H9 (cell line): ENCODE measurements at regions not wholly inside any gene's neighbourhood (a gene's known extent, or its start where the extent isn't known, plus 50 kb on each side); places are given as distances from the start of the nearest gene placed in this dataset.

Source experiments
- DNase-seq: peaks from one replicate; pipeline ENCODE4 v3.0.0-alpha.2; 2017
- H2AFZ ChIP-seq: one replicate; pipeline ENCODE4 v1.6.1; 2013; ENCODE audit warnings: mild to moderate bottlenecking, low read length, control low read depth, moderate library complexity
- H2AK5ac ChIP-seq: 2 replicates; pipeline ENCODE4 v1.6.1; 2013; ENCODE audit warnings: low read length, control low read depth, mixed read lengths; ENCODE audit not compliant: insufficient read length
- H2BK120ac ChIP-seq: one replicate; pipeline ENCODE4 v1.6.1; 2013; ENCODE audit warnings: low read depth, mild to moderate bottlenecking, low read length, control low read depth, inconsistent platforms; ENCODE audit not compliant: poor library complexity, severe bottlenecking
- H2BK12ac ChIP-seq: 2 replicates; pipeline ENCODE4 v1.6.1; 2013; ENCODE audit warnings: low read length, control low read depth, mixed read lengths, low read depth; ENCODE audit not compliant: insufficient read length
- H2BK15ac ChIP-seq: 2 replicates; pipeline ENCODE4 v1.6.1; 2013; ENCODE audit warnings: low read depth, low read length, control low read depth
- H2BK20ac ChIP-seq: one replicate; pipeline ENCODE4 v1.6.1; 2013; ENCODE audit warnings: low read depth, mild to moderate bottlenecking, low read length, control low read depth, inconsistent platforms; ENCODE audit not compliant: poor library complexity, severe bottlenecking
- H2BK5ac ChIP-seq: 2 replicates; pipeline ENCODE4 v1.6.1; 2013; ENCODE audit warnings: low read length, control low read depth, mixed read lengths; ENCODE audit not compliant: insufficient read length
- H3K14ac ChIP-seq: 2 replicates; pipeline ENCODE4 v1.6.1; 2013; ENCODE audit warnings: low read length, control low read depth; ENCODE audit not compliant: insufficient read depth
- H3K18ac ChIP-seq: 2 replicates; pipeline ENCODE4 v1.6.1; 2013; ENCODE audit warnings: low read depth, mild to moderate bottlenecking, mixed read lengths, low read length, control low read depth; ENCODE audit not compliant: insufficient read length
- H3K23ac ChIP-seq: 2 replicates; pipeline ENCODE4 v1.6.1; 2013; ENCODE audit warnings: low read length, control low read depth, mixed read lengths, low read depth; ENCODE audit not compliant: insufficient read length
- H3K23me2 ChIP-seq: 2 replicates; pipeline ENCODE4 v1.6.1; 2013; ENCODE audit warnings: low read depth, mild to moderate bottlenecking, mixed read lengths, low read length, control low read depth; ENCODE audit not compliant: insufficient read length, poor library complexity, severe bottlenecking
- H3K27ac ChIP-seq: 2 replicates; pipeline ENCODE4 v1.5.1; 2013; ENCODE audit warnings: low read length, control low read depth, mixed read lengths, low read depth; ENCODE audit not compliant: insufficient read length
- H3K27me3 ChIP-seq: 2 replicates; pipeline ENCODE4 v1.6.1; 2013; ENCODE audit warnings: low read length, control low read depth, inconsistent platforms; ENCODE audit not compliant: insufficient read depth
- H3K4ac ChIP-seq: 2 replicates; pipeline ENCODE4 v1.6.1; 2013; ENCODE audit warnings: low read depth, mild to moderate bottlenecking, control low read depth, inconsistent platforms, low read length, moderate library complexity
- H3K4me1 ChIP-seq: 2 replicates; pipeline ENCODE4 v1.6.1; 2013; ENCODE audit warnings: low read length, control low read depth, inconsistent platforms; ENCODE audit not compliant: insufficient read depth
- H3K4me2 ChIP-seq: 2 replicates; pipeline ENCODE4 v1.6.1; 2013; ENCODE audit warnings: low read length, control low read depth, mixed read lengths; ENCODE audit not compliant: insufficient read length, insufficient read depth
- H3K56ac ChIP-seq: 2 replicates; pipeline ENCODE4 v1.6.1; 2013; ENCODE audit warnings: low read depth, mild to moderate bottlenecking, mixed read lengths, low read length, control low read depth; ENCODE audit not compliant: insufficient read length
- H3K79me1 ChIP-seq: 2 replicates; pipeline ENCODE4 v1.6.1; 2013; ENCODE audit warnings: low read depth, mild to moderate bottlenecking, moderate library complexity, low read length, control low read depth, inconsistent platforms; ENCODE audit not compliant: insufficient read depth, poor library complexity, severe bottlenecking
- H3K79me2 ChIP-seq: 2 replicates; pipeline ENCODE4 v1.6.1; 2013; ENCODE audit warnings: low read length, control low read depth, inconsistent platforms; ENCODE audit not compliant: insufficient read depth
- H3K9ac ChIP-seq: 2 replicates; pipeline ENCODE4 v1.6.1; 2013; ENCODE audit warnings: low read length, control low read depth, mixed read lengths; ENCODE audit not compliant: insufficient read length; ENCODE audit errors: extremely low read depth
- H3K9me3 ChIP-seq: one replicate; pipeline ENCODE4 v1.6.1; 2013; ENCODE audit warnings: low read depth, low read length, inconsistent platforms; ENCODE audit not compliant: control insufficient read depth
- H3T11ph ChIP-seq: one replicate; pipeline ENCODE4 v1.6.1; 2013; ENCODE audit warnings: mild to moderate bottlenecking, low read length, control low read depth, inconsistent platforms
- H4K20me1 ChIP-seq: one replicate; pipeline ENCODE4 v1.6.1; 2013; ENCODE audit not compliant: control insufficient read depth, insufficient read length, insufficient read depth
- H4K5ac ChIP-seq: 2 replicates; pipeline ENCODE4 v1.6.1; 2013; ENCODE audit warnings: low read depth, mild to moderate bottlenecking, mixed read lengths, low read length, control low read depth; ENCODE audit not compliant: insufficient read length
- H4K8ac ChIP-seq: replicated peaks from 2 replicates; pipeline ENCODE4 v1.6.1; 2013; ENCODE audit warnings: low read length, control low read depth, mixed read lengths, low read depth; ENCODE audit not compliant: insufficient read length
- H4K91ac ChIP-seq: 2 replicates; pipeline ENCODE4 v1.6.1; 2013; ENCODE audit warnings: low read depth, mild to moderate bottlenecking, moderate library complexity, mixed read lengths, low read length, control low read depth; ENCODE audit not compliant: insufficient read length
- H3K27ac Mint-ChIP-seq, 3 experiments: 2 replicates in 2 of 3; 3 replicates in 1 of 3; pipeline ENCODE4 v1.8.0; 2020 to 2021; ENCODE audit warnings: mixed read lengths in 3 of 3, mild to moderate bottlenecking in 1 of 3, moderate library complexity in 1 of 3
- H3K27me3 Mint-ChIP-seq: 2 replicates; pipeline ENCODE4 v1.8.0; 2021; ENCODE audit warnings: low read depth, mild to moderate bottlenecking, moderate library complexity, mixed read lengths
- H3K36me3 Mint-ChIP-seq, 3 experiments: 2 replicates in 2 of 3; 3 replicates in 1 of 3; pipeline ENCODE4 v1.8.0; 2020 to 2021; ENCODE audit warnings: low read depth in 3 of 3, mixed read lengths in 3 of 3; ENCODE audit not compliant: insufficient read depth in 1 of 3
- H3K4me1 Mint-ChIP-seq, 2 experiments: 2 replicates each; pipeline ENCODE4 v1.8.0; 2020; ENCODE audit warnings: mixed read lengths in 2 of 2
- H3K4me3 Mint-ChIP-seq, 2 experiments: 2 replicates in 1 of 2; 3 replicates in 1 of 2; pipeline ENCODE4 v1.8.0; 2020 to 2021; ENCODE audit warnings: mild to moderate bottlenecking in 2 of 2, mixed read lengths in 2 of 2, moderate library complexity in 1 of 2
- H3K9me3 Mint-ChIP-seq, 2 experiments: 2 replicates in 1 of 2; 3 replicates in 1 of 2; pipeline ENCODE4 v1.8.0; 2020; ENCODE audit warnings: mild to moderate bottlenecking in 2 of 2, mixed read lengths in 2 of 2, moderate library complexity in 1 of 2
- WGBS: extraction: QIAGEN DNeasy Blood & Tissue Kit; methylation state at CpG from one replicate; pipeline ENCODE4 v1.1.7; 2013; ENCODE audit warnings: missing lambda C conversion rate, low lambda C conversion rate, mixed read lengths; ENCODE audit not compliant: insufficient read length; ENCODE audit errors: extremely low coverage; 5-methylcytosine and 5-hydroxymethylcytosine counted together
- TF ChIP-seq, protein P1 (sequence below): fragments of 200-600 bp; sonication (generic); conservative IDR thresholded peaks from 3 replicates; pipeline ENCODE4 v1.8.0; 2021; ENCODE audit warnings: antibody characterized with exemption, mild to moderate bottlenecking

DNA sequence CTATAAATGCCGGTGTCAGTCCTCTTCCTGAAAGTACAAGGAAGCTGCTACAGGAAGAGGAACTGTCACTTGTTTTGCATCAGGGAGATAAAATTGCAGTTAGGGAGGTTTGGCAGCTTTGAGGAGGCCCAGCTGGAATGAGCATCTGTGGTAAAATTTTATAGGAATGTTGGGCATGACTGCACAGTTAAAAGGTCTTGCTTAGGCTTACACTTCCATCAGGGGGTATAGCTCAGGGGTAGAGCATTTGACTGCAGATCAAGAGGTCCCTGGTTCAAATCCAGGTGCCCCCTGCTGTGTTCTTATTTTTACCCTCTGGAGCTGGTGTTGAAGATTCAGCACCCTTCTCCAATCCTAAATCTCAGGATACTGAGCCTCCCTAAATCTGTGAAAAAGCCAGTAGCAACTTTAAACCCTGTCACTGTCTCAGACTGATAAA lies 65.9 kb downstream of the ZNF467 start:
- no peak for DNase-seq
- no peak overlapping the region for H3K4ac ChIP-seq
- no peak overlapping the region for H3K4me2 ChIP-seq
- H2AK5ac ChIP-seq = no peak overlapping the region
- H3K4me1 ChIP-seq = no peaks in the 10 kb centered on the region; the same call in 1 of the 2 replicates
- H3K56ac ChIP-seq = no peak overlapping the region
- H3K27ac ChIP-seq = no peak overlapping the region
- H2BK20ac ChIP-seq = no peak overlapping the region
- no peaks in the 10 kb centered on the region for H4K20me1 ChIP-seq
- no peak overlapping the region for H3K18ac ChIP-seq
- Mint-ChIP-seq H3K4me3 (no peak overlapping the region), H3K9me3 (peaks cover 27 to 28% of the 10 kb centered on the region in 2 experiments), H3K27ac (no peak overlapping the region), H3K27me3 (peaks cover 7% of the 10 kb centered on the region), H3K4me1 (peaks cover 12 to 30% of the 10 kb centered on the region in 2 experiments), H3K36me3 (peaks cover 5 to 16% (median 13%) of the 10 kb centered on the region in 3 experiments)
- no peak overlapping the region for H4K91ac ChIP-seq
- no peak overlapping the region for H4K8ac ChIP-seq
- no peak overlapping the region for H3K14ac ChIP-seq
- H3K79me1 ChIP-seq = no peaks in the 10 kb centered on the region
- no peak overlapping the region for H3T11ph ChIP-seq
- no CpG with 5 or more reads among the region's 1 CpG for WGBS
- H3K23me2 ChIP-seq = no peaks in the 10 kb centered on the region
- no peaks in the 10 kb centered on the region for H3K79me2 ChIP-seq
- H2BK120ac ChIP-seq = no peak overlapping the region
- no peak overlapping the region for H2BK12ac ChIP-seq
- no peaks in the 10 kb centered on the region; the same call in 1 of the 2 replicates for H3K27me3 ChIP-seq
- no peak overlapping the region for H2AFZ ChIP-seq
- no peaks in the 10 kb centered on the region for H3K9me3 ChIP-seq
- no peak overlapping the region for H3K23ac ChIP-seq
- no peak overlapping the region for H2BK5ac ChIP-seq
- TF ChIP-seq, protein P1, sequence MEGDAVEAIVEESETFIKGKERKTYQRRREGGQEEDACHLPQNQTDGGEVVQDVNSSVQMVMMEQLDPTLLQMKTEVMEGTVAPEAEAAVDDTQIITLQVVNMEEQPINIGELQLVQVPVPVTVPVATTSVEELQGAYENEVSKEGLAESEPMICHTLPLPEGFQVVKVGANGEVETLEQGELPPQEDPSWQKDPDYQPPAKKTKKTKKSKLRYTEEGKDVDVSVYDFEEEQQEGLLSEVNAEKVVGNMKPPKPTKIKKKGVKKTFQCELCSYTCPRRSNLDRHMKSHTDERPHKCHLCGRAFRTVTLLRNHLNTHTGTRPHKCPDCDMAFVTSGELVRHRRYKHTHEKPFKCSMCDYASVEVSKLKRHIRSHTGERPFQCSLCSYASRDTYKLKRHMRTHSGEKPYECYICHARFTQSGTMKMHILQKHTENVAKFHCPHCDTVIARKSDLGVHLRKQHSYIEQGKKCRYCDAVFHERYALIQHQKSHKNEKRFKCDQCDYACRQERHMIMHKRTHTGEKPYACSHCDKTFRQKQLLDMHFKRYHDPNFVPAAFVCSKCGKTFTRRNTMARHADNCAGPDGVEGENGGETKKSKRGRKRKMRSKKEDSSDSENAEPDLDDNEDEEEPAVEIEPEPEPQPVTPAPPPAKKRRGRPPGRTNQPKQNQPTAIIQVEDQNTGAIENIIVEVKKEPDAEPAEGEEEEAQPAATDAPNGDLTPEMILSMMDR = no peak
- H2BK15ac ChIP-seq = no peak overlapping the region
- H3K9ac ChIP-seq = no peak overlapping the region
- no peak overlapping the region for H4K5ac ChIP-seq
